Activated CD4-positive, alpha-beta T cell treated with anti-CD3 and anti-CD28 coated beads, Interleukin-2, amount 50 U/mL, for 4 hours (primary cell): ENCODE measurements at regions not wholly inside any gene's neighbourhood (a gene's known extent, or its start where the extent isn't known, plus 50 kb on each side); places are given as distances from the start of the nearest gene placed in this dataset.
"Not testable (repeated sequence)": the region's sequence is repeated elsewhere in the genome, so short reads cannot be mapped to it uniquely, and the experiment has no call there.

Experiments used
- DNase-seq, 2 experiments: peaks; one replicate each; pipeline ENCODE4 v3.0.0-alpha.2; 2020

GRCh38 chr7:69438584-69439412, 159.5 kb upstream of the AUTS2 start:
- DNase-seq: no peak

DNA sequence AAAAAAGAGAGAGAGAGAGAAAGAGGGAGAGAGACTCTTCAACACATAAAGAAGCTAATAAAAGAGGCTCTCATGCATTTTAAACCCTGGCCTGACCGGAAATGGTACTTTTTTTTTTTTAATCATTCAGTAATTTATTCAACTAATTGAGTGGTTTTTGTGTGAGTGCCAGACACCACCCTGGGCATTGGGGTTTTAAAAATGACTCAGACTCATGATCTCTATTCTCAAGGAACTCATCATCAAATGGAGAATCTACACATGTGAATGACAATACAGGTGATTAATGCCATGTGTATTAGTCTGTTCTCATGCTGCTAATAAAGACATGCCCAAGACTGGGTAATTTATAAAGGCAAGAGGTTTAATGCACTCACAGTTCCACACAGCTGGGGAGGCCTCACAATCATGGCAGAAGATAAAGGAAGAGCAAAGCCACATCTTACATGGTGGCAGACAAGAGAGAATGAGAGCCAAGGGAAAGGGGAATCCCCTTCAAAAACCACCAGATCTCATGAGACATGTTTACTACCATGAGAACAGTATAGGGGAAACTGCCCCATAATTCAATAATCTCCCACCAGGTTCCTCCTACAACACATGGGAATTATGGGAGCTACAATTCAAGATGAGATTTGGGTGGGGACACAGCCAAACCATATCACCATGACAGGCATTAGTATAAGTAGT, 158.5 kb upstream of the AUTS2 start:
- DNase-seq: no peak

GRCh38 chr7:69440976-69441375, 157.3 kb upstream of the AUTS2 start:
- DNase-seq: no peak

GRCh38 chr7:69443136-69443535, 155.1 kb upstream of the AUTS2 start:
- no peak for DNase-seq

DNA sequence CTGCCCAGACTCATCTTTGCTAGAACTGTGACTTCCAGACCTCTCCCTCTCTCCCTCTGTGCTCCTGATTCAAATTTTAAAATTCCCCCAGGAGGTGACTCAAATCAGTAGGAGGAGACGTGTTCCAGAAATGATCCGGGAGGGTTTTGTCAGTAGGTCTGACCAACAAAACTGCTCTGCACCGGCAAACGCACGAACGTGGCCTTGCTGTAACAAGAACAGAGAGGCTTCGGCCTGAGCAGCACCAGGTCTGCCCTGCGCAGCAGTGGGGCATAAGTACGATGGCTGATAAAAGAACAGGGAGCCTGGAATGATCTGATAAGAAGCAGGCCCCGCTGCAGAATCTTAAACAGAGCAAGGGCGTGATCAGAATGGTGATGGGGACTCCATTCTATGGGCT, 152.7 kb upstream of the AUTS2 start:
- no peak for DNase-seq

GRCh38 chr7:69446213-69446612, 152.1 kb upstream of the AUTS2 start:
- not testable (repeated sequence) for DNase-seq

GRCh38 chr7:69448071-69448470, 150.2 kb upstream of the AUTS2 start:
- no peak for DNase-seq

DNA sequence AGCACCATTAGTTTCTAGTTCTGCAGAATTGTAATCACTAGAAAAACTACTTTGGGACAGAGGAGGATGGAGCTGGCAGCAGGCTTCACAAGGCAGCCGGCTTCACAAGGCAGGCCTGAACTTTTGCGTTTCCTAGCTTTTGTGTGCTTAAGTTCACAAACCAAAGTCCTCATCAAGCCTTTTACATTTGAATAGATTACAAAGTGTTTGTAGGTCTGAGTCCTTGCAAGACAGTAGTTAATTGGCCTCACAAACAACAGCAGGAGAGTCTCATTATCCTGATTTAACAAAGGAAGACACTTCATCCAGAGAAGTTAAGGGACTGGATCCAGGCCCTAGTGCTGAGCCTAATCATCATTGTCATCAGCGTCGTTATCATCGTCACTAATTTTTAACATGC, 147.8 kb upstream of the AUTS2 start:
- no peak for DNase-seq

DNA sequence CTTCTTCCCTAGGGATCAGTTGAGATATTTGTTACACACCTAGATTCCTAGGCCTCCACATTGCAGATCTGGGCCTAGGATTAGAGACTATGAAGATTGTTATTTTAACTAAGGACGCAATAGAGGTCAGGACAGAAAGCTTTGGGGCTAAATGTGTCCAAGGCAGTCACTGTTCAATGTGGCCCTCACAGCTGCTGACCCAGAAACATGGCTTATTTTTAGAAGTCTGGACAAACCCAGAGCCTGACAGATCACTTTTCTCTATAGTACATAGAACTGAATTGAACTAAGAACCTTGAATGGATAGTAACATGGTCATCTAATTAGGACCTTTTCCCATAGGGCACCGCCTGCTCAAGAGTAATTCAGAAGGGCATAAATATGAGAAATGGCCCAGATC, 146.6 kb upstream of the AUTS2 start:
- no peak for DNase-seq

GRCh38 chr7:69452797-69453196, 145.5 kb upstream of the AUTS2 start:
- no peak for DNase-seq

DNA sequence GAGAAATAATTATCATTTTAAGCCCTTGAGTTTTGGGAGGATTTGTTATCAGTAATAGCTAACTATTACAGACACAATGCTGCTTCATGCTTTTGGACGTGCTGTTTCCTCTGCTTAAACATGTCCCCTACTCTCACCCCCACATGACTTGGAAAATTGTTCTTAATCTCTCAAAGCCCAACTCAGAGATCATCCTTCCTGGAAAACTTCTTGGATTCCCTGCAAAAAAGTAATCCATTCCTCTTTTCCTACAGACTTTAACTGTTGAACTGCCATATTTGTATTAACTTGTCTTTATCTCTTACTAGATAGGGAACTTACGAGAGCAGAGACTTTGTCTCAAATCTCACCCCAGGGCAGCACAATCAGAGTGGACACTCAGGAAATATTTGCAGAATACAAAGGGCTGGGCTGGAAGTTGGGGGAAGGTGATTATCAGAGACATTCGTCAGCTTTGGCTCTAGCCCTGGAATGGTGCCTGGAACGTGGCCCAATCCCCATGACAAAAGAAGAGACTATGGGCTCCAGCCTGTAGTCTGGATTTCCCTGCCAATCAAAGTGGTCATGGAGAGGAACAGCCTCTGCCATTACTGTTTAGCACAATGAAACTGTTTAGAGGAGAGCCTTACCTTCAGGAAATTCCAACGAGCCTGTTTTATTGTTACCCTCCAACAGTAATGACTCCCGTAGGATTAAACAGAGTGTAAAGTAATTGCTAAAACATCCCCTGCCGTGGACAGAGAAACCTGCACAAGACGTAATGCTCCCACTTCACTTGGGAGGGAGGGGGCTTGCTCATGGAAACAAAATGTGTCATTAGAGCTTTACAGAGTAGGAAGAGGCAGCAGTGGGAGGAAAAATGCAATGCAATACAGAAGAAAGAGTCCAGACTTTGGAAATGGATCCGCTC, 140.4 kb upstream of the AUTS2 start:
- no peak for DNase-seq

- DNase-seq: no peak
Observed at GRCh38 chr7:69464035-69464434, 134.2 kb upstream of the AUTS2 start.

GRCh38 chr7:69465262-69465661, 133.0 kb upstream of the AUTS2 start:
- DNase-seq: no peak

DNA sequence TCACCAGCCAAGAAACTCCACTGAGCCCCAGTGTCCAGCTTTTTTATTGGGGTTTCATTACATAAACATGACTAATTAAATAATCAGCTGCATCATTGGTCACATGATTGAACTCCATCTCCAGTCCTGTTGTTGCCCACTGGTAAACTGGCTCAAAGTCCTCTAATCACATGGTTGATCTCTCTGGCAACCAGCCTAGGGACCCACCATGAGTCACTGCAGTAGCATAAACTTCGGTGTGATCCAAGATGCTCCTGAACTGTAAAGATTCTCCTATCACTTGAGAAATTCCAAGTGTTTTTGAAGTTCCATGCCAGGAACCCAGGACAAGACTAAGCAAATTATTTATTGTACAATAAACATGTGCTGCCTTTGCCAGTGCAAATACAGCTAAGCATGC, 130.4 kb upstream of the AUTS2 start:
- no peak for DNase-seq

DNA sequence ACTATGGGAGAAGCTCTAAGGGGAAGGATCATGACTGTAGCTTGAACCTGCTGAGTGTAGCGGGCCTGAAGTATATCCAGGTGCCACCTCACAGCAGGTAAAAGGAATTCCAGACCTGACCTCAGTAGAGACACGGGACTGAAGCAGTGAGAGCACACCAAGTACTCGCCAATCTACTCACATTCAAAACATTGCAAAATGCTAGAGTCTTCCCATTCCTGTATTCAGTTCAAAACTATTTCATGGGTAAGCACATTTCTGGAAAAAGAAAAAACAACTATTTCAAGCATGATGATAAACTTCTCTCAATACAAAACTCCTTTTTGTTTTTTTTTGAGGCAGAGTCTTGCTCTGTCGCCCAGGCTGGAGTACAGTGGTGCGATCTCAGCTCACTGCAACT, 121.9 kb upstream of the AUTS2 start:
- DNase-seq: no peak

DNA sequence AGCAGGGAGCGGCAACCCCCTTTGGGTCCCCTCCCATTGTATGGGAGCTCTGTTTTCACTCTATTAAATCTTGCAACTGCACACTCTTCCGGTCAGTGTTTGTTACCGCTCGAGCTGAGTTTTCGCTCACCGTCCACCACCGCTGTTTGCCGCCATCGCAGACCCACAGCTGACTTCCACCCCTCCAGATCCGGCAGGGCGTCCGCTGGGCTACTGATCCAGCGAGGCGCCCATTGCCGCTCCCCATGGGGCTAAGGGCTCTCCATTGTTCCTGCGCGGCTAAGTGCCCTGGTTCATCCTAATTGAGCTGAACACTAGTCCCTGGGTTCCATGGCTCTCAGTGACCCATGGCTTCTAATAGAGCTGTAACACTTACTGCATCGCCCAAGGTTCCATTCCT, 115.6 kb upstream of the AUTS2 start:
- DNase-seq: no peak

DNA sequence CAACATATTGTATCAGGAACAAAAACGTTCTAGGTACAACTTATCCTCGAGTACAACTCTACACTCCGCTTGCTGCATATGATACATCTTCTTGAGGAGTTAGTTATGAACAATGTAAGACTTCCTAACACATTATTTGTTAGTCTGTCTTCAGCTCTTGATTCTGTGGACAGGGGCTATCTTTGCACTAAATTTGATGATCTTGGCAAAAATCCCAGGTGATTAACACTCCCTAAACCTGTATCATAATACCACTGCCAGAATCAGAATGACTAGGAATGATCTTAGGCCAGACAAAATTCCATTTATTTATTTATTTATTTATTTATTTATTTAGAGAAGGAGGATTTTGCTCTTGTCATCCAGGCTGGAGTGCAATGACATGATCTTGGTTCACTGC, 108.7 kb upstream of the AUTS2 start:
- DNase-seq: no peak

GRCh38 chr7:69498671-69499070, 99.6 kb upstream of the AUTS2 start:
- DNase-seq: no peak

DNA sequence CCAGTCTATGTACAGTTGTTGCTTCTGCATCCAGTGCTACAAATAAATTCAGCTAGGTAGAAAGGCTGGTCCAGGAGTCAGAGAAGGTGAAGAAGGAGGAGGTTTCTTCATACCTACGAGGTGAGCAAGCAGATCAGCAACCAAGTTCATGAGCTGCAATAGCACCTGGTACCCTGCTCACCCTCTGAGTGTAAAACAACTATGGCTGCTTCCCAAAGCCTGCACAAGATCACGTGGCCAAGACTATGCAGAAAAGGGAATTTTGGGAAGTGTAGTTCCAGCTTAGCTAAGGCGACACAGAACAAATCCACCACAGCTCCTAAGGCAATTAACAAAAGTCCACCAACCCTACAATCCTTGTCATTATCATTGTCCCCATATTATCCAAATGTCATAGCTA, 95.9 kb upstream of the AUTS2 start:
- no peak for DNase-seq

DNA sequence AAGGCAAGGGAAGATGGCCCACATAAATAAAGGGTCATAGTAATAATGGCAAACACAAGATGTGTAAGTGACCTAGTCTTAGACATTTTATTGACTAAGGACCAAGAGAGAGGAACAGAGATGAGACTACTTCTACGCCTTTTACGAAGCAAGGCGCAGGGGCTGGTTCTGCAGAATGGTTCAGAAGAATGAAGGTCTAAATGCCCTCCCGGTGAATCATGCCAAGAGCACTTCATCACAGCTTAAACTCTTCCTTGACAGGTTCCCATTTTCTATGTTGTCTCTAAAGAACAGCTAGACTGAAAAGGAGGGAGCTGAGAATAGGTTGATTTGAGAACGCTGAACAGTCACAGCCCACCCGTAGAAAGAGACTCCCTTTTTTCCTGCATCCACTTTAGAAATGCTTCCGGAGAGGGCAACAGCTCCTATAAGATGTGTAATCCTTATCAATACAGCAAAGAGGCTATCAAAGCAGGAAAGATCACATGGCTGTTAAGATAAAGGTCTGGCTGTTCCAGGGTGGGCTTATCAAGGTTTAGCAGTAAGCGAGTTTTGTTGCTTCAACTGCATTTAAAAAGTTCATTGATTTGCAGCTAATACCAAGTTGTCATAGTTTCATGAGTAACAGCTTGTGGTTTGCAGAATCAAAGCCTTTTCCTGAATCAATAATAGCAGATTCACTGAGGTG, 93.4 kb upstream of the AUTS2 start:
- DNase-seq: no peak

DNA sequence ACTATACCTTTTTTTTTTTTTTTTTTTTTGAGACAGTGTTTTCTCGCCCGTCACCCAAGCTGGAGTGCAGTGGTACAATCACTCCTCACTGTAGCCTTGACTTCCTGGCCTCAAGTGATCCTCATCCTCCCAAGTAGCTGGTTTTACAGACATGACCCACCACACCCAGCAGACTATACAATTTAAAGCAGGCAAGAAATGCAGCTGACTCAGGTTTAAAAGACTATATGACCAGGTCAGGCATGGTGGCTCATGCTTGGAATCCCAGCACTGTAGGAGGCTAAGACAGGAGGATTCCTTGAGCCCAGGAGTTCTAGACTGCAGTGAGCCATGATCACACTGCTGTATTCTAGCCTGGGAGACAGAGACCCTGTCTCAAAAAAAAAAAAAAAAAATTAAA, 89.5 kb upstream of the AUTS2 start:
- DNase-seq: no peak

- DNase-seq: no peak
Observed at GRCh38 chr7:69510114-69510513, 88.2 kb upstream of the AUTS2 start.
